Neural progenitor cell (in vitro differentiated cells): ENCODE measurements at regions not wholly inside any gene's neighbourhood (a gene's known extent, or its start where the extent isn't known, plus 50 kb on each side); places are given as distances from the start of the nearest gene placed in this dataset.

Source experiments
- DNase-seq: peaks from one replicate; pipeline ENCODE4 v3.0.0-alpha.2; 2016; ENCODE audit warnings: low spot score
- H2AFZ ChIP-seq: fragments of 200-600 bp; sonication (generic); replicated peaks from 2 replicates; pipeline ENCODE4 v1.6.1; 2016; ENCODE audit warnings: antibody characterized with exemption
- H3F3A ChIP-seq: fragments of 200-600 bp; sonication (generic); 2 replicates; pipeline ENCODE4 v1.6.1; 2016; ENCODE audit warnings: antibody characterized with exemption, low read depth
- H3K27ac ChIP-seq: fragments of 200-600 bp; sonication (generic); 2 replicates; pipeline ENCODE4 v1.5.1; 2016; ENCODE audit warnings: mild to moderate bottlenecking
- H3K27me3 ChIP-seq: fragments of 200-600 bp; sonication (generic); 2 replicates; pipeline ENCODE4 v1.6.1; 2016; ENCODE audit warnings: mild to moderate bottlenecking, moderate library complexity
- H3K36me3 ChIP-seq: fragments of 200-600 bp; sonication (generic); 2 replicates; pipeline ENCODE4 v1.5.1; 2016
- H3K4me1 ChIP-seq: fragments of 200-600 bp; sonication (generic); 2 replicates; pipeline ENCODE4 v1.6.1; 2016; ENCODE audit warnings: mixed run types
- H3K4me2 ChIP-seq: fragments of 200-600 bp; sonication (generic); 2 replicates; pipeline ENCODE4 v1.6.1; 2016
- H3K4me3 ChIP-seq: fragments of 200-600 bp; sonication (generic); 2 replicates; pipeline ENCODE4 v1.5.1; 2016
- H3K79me2 ChIP-seq: fragments of 200-600 bp; sonication (generic); 2 replicates; pipeline ENCODE4 v1.6.1; 2016; ENCODE audit warnings: low read depth
- H3K9ac ChIP-seq: fragments of 200-600 bp; sonication (generic); 2 replicates; pipeline ENCODE4 v1.6.1; 2016
- H3K9me3 ChIP-seq: fragments of 200-600 bp; sonication (generic); 2 replicates; pipeline ENCODE4 v1.5.1; 2016; ENCODE audit warnings: low read depth
- H4K20me1 ChIP-seq: fragments of 200-600 bp; sonication (generic); 2 replicates; pipeline ENCODE4 v1.6.1; 2016; ENCODE audit warnings: low read depth
- H3K27ac Mint-ChIP-seq: 3 replicates; pipeline ENCODE4 v1.8.0; 2021; ENCODE audit warnings: mixed read lengths
- H3K27me3 Mint-ChIP-seq: 2 replicates; pipeline ENCODE4 v1.8.0; 2022; ENCODE audit warnings: low read depth, mild to moderate bottlenecking, inconsistent platforms, moderate library complexity, mixed read lengths; ENCODE audit not compliant: insufficient read depth
- H3K36me3 Mint-ChIP-seq: 3 replicates; pipeline ENCODE4 v1.8.0; 2021; ENCODE audit warnings: mixed read lengths
- H3K4me1 Mint-ChIP-seq: 3 replicates; pipeline ENCODE4 v1.8.0; 2021; ENCODE audit warnings: mixed read lengths
- H3K4me3 Mint-ChIP-seq: 3 replicates; pipeline ENCODE4 v1.8.0; 2021; ENCODE audit warnings: mild to moderate bottlenecking, moderate library complexity, mixed read lengths
- H3K9me3 Mint-ChIP-seq: 3 replicates; pipeline ENCODE4 v1.8.0; 2020; ENCODE audit warnings: mixed read lengths
- CTCF ChIP-seq: fragments of 200-600 bp; sonication (generic); IDR thresholded peaks from 2 replicates; pipeline ENCODE4 v1.5.1; 2017; ENCODE audit warnings: antibody characterized with exemption, mild to moderate bottlenecking
- EZH2 ChIP-seq: fragments of 200-600 bp; sonication (generic); IDR thresholded peaks from 2 replicates; pipeline ENCODE4 v1.6.1; 2017; ENCODE audit warnings: antibody characterized with exemption, mild to moderate bottlenecking, moderate library complexity
- EZH2phosphoT487 ChIP-seq: fragments of 200-600 bp; sonication (generic); IDR thresholded peaks from 2 replicates; pipeline ENCODE4 v1.6.1; 2017; ENCODE audit warnings: antibody characterized with exemption

DNA sequence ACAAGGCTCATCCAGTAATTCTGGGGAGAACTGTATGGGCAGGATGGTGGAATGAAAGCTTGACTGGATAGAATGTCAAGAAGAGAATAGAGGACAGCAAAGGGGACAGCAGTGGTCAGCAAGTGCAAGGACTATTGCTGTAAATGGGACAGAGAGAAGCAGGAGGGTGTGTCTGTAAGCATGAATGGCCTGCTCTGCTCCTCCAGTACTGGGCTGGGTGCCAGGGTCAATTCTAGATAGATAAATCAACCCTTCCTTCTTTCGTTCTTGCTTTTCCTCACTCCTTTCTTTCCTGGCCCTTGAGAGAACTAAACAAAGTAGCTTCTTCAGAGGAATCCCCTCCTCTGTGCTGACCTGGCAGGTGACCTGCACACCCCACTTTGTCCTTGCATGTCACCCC is 1019.2 kb downstream of the BCL11B start:
- TF ChIP-seq CTCF (no peak), EZH2 (no peak), EZH2phosphoT487 (no peak)
- Histone ChIP-seq H3K4me1 (no peaks in the 10 kb centered on the region), H4K20me1 (no peaks in the 10 kb centered on the region), H3F3A (no peaks in the 10 kb centered on the region), H3K9me3 (no peaks in the 10 kb centered on the region), H3K27ac (no peak overlapping the region), H3K9ac (no peak overlapping the region), H3K27me3 (no peaks in the 10 kb centered on the region), H3K36me3 (no peaks in the 10 kb centered on the region), H3K4me2 (no peak overlapping the region), H2AFZ (no peak overlapping the region), H3K79me2 (no peaks in the 10 kb centered on the region), H3K4me3 (no peak overlapping the region)
- H3K4me3 Mint-ChIP-seq: no peak overlapping the region
- no peaks in the 10 kb centered on the region for H3K36me3 Mint-ChIP-seq
- H3K27me3 Mint-ChIP-seq: peaks cover under 1% of the 10 kb centered on the region
- no peak overlapping the region for H3K27ac Mint-ChIP-seq
- DNase-seq: no peak
- H3K9me3 Mint-ChIP-seq: no peaks in the 10 kb centered on the region
- H3K4me1 Mint-ChIP-seq: no peaks in the 10 kb centered on the region

DNA sequence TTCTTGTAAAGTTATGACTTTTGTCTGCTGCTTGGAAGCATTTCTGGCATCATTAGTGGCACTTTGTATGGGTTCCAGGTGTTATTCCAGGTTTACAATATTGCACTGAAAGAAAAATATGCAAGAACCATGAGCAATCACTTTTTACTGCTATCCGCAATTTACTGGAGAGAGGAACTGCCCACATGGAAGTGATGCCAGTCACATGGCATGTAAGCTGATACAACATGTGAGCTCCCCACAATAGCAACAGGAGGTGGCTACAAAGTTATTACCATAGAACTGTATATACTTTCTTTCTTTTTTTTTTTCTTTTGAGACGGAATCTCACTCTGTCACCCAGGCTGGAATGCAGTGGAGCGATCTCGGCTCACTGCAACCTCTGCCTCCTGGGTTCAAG is 1012.1 kb downstream of the BCL11B start:
- DNase-seq: no peak
- H3K4me3 Mint-ChIP-seq: no peak overlapping the region
- no peak overlapping the region for H3K4me2 ChIP-seq
- no peak overlapping the region for H2AFZ ChIP-seq
- H3K36me3 ChIP-seq: no peaks in the 10 kb centered on the region
- TF ChIP-seq EZH2phosphoT487: no peak
- peaks cover 6% of the 10 kb centered on the region for H3K27me3 Mint-ChIP-seq
- no peaks in the 10 kb centered on the region for H3K4me1 Mint-ChIP-seq
- H3K36me3 Mint-ChIP-seq: no peaks in the 10 kb centered on the region
- no peaks in the 10 kb centered on the region for H3K79me2 ChIP-seq
- H3K27ac Mint-ChIP-seq: no peak overlapping the region
- H3K9me3 ChIP-seq: no peaks in the 10 kb centered on the region
- no peak overlapping the region for H3K4me3 ChIP-seq
- no peaks in the 10 kb centered on the region for H4K20me1 ChIP-seq
- no peaks in the 10 kb centered on the region for H3K27me3 ChIP-seq
- peaks cover 3% of the 10 kb centered on the region for H3K9me3 Mint-ChIP-seq
- no peaks in the 10 kb centered on the region for H3F3A ChIP-seq
- no peak overlapping the region for H3K27ac ChIP-seq
- H3K9ac ChIP-seq: no peak overlapping the region
- H3K4me1 ChIP-seq: no peaks in the 10 kb centered on the region

- no peaks in the 10 kb centered on the region for H3K27me3 ChIP-seq
- Mint-ChIP-seq H3K27me3 (peaks cover 6% of the 10 kb centered on the region), H3K27ac (no peak overlapping the region), H3K4me3 (no peak overlapping the region), H3K36me3 (no peaks in the 10 kb centered on the region), H3K4me1 (no peaks in the 10 kb centered on the region), H3K9me3 (peaks cover 3% of the 10 kb centered on the region)
- TF ChIP-seq EZH2phosphoT487 (no peak), CTCF (no peak)
- no peaks in the 10 kb centered on the region for H4K20me1 ChIP-seq
- H3K9ac ChIP-seq: no peak overlapping the region
- H3K27ac ChIP-seq: no peak overlapping the region
- H3K9me3 ChIP-seq: no peaks in the 10 kb centered on the region
- no peaks in the 10 kb centered on the region for H3F3A ChIP-seq
- no peaks in the 10 kb centered on the region for H3K4me1 ChIP-seq
- H3K36me3 ChIP-seq: no peaks in the 10 kb centered on the region
- no peak for DNase-seq
- no peak overlapping the region for H3K4me2 ChIP-seq
- H3K4me3 ChIP-seq: no peak overlapping the region
- no peaks in the 10 kb centered on the region for H3K79me2 ChIP-seq
- H2AFZ ChIP-seq: no peak overlapping the region
These were observed 1009.4 kb downstream of the BCL11B start for GRCh38 chr14:98262566-98262965.

DNA sequence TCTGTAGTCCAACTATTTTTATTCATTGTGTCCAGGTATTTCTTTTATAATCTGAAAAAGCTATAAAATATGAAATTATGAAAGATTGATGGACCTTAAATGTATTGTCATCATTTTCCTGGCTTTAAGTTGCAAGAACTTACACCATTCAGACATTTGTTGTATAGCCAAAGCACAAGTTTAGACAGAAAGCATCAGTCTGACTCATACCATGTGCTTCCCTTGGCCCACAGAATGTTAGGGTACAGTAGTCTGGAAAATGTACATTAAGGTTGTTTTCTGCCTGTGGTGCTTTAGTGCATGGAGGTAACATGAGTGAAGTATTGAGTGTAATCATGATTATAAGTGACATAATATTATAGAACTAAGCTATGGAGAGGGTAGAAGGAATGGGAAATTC is 1002.5 kb downstream of the BCL11B start:
- no peaks in the 10 kb centered on the region for H3K36me3 ChIP-seq
- no peaks in the 10 kb centered on the region for H3K27me3 ChIP-seq
- no peak overlapping the region for H3K4me2 ChIP-seq
- TF ChIP-seq CTCF: no peak
- Mint-ChIP-seq H3K4me1 (no peaks in the 10 kb centered on the region), H3K4me3 (no peak overlapping the region), H3K27ac (no peak overlapping the region), H3K27me3 (peaks cover 2% of the 10 kb centered on the region), H3K36me3 (no peaks in the 10 kb centered on the region), H3K9me3 (peaks cover 9% of the 10 kb centered on the region)
- H3K27ac ChIP-seq: no peak overlapping the region
- no peak for DNase-seq
- no peak overlapping the region for H3K4me3 ChIP-seq
- H3K79me2 ChIP-seq: no peaks in the 10 kb centered on the region
- no peaks in the 10 kb centered on the region for H3K9me3 ChIP-seq
- no peaks in the 10 kb centered on the region for H3K4me1 ChIP-seq
- H3K9ac ChIP-seq: no peak overlapping the region
- H2AFZ ChIP-seq: no peak overlapping the region
- no peaks in the 10 kb centered on the region for H3F3A ChIP-seq
- no peaks in the 10 kb centered on the region for H4K20me1 ChIP-seq
